ENCODE measurements at regions not wholly inside any gene's neighbourhood (a gene's known extent, or its start where the extent isn't known, plus 50 kb on each side); places are given as distances from the start of the nearest gene placed in this dataset.

GRCh38 chr16:76854234-76854633 lies 336.8 kb upstream of the MON1B start:
- WGBS, 2 experiments (ENCODE audit: low coverage in 1 of 2, low lambda C conversion rate in 2 of 2, missing lambda C conversion rate in 2 of 2) = 34 to 35% methylated on average over 5 of the region's 5 CpGs
- TF ChIP-seq EZH2phosphoT487 (IDR thresholded peaks at IDR 0.05; ENCODE audit: insufficient read depth, low read depth) = no peak
- no peak for TF ChIP-seq EZH2 (IDR thresholded peaks at IDR 0.05; ENCODE audit: insufficient read depth, poor library complexity, severe bottlenecking)
- Histone ChIP-seq H3K9me3 (ENCODE audit: low read depth) (no peaks in the 10 kb centered on the region), H4K20me1 (ENCODE audit: insufficient read depth) (no peaks in the 10 kb centered on the region), H2AFZ (no peak overlapping the region), H3K4me1 (ENCODE audit: insufficient read depth) (no peaks in the 10 kb centered on the region), H3F3A (ENCODE audit: insufficient read depth) (no peaks in the 10 kb centered on the region), H3K36me3 (ENCODE audit: low read depth) (no peaks in the 10 kb centered on the region), H3K9me2 (ENCODE audit: insufficient read depth) (no peaks in the 10 kb centered on the region), H3K4me2 (ENCODE audit: unreplicated experiment) (no peak overlapping the region), H3K79me2 (ENCODE audit: insufficient read depth) (no peaks in the 10 kb centered on the region), H3K27ac (no peak overlapping the region), H3K27me3 (replicated peaks; ENCODE audit: insufficient read depth) (no peaks in the 10 kb centered on the region), H3K4me3 (no peak overlapping the region), H3K9ac (no peak overlapping the region)
- DNase-seq = peak; percentile 0
- in situ Hi-C loops (cut with MboI) = no loop called here

GRCh38 chr16:76856112-76856511 lies 334.9 kb upstream of the MON1B start:
- DNase-seq = no peak
- in situ Hi-C loops (cut with MboI) = no loop called here
- H3K9ac ChIP-seq = no peak overlapping the region
- H3F3A ChIP-seq (ENCODE audit: insufficient read depth) = no peaks in the 10 kb centered on the region
- H3K27me3 ChIP-seq (replicated peaks; ENCODE audit: insufficient read depth) = no peaks in the 10 kb centered on the region
- H3K27ac ChIP-seq = no peak overlapping the region
- H3K4me1 ChIP-seq (ENCODE audit: insufficient read depth) = no peaks in the 10 kb centered on the region
- H3K4me2 ChIP-seq (ENCODE audit: unreplicated experiment) = no peak overlapping the region
- no peaks in the 10 kb centered on the region for H3K36me3 ChIP-seq (ENCODE audit: low read depth)
- H3K79me2 ChIP-seq (ENCODE audit: insufficient read depth) = no peaks in the 10 kb centered on the region
- 16 to 29% methylated on average over 1 of the region's 1 CpG for WGBS, 2 experiments (ENCODE audit: low coverage in 1 of 2, low lambda C conversion rate in 2 of 2, missing lambda C conversion rate in 2 of 2)
- TF ChIP-seq EZH2phosphoT487 (IDR thresholded peaks at IDR 0.05; ENCODE audit: insufficient read depth, low read depth) (no peak), EZH2 (IDR thresholded peaks at IDR 0.05; ENCODE audit: insufficient read depth, poor library complexity, severe bottlenecking) (no peak)
- no peaks in the 10 kb centered on the region for H3K9me2 ChIP-seq (ENCODE audit: insufficient read depth)
- no peaks in the 10 kb centered on the region for H4K20me1 ChIP-seq (ENCODE audit: insufficient read depth)
- no peak overlapping the region for H2AFZ ChIP-seq
- H3K4me3 ChIP-seq = no peak overlapping the region
- H3K9me3 ChIP-seq (ENCODE audit: low read depth) = no peaks in the 10 kb centered on the region

GRCh38 chr16:76857402-76857801 lies 333.6 kb upstream of the MON1B start:
- H3K36me3 ChIP-seq (ENCODE audit: low read depth) = no peaks in the 10 kb centered on the region
- H2AFZ ChIP-seq = no peak overlapping the region
- no peaks in the 10 kb centered on the region for H3F3A ChIP-seq (ENCODE audit: insufficient read depth)
- no peak overlapping the region for H3K4me2 ChIP-seq (ENCODE audit: unreplicated experiment)
- no peaks in the 10 kb centered on the region for H3K9me2 ChIP-seq (ENCODE audit: insufficient read depth)
- H3K9ac ChIP-seq = no peak overlapping the region
- H3K27ac ChIP-seq = no peak overlapping the region
- no peak overlapping the region for H3K4me3 ChIP-seq
- TF ChIP-seq EZH2 (IDR thresholded peaks at IDR 0.05; ENCODE audit: insufficient read depth, poor library complexity, severe bottlenecking) = no peak
- TF ChIP-seq EZH2phosphoT487 (IDR thresholded peaks at IDR 0.05; ENCODE audit: insufficient read depth, low read depth) = no peak
- in situ Hi-C loops (cut with MboI) = no loop called here
- DNase-seq = no peak
- no peaks in the 10 kb centered on the region for H4K20me1 ChIP-seq (ENCODE audit: insufficient read depth)
- WGBS, 2 experiments (ENCODE audit: low coverage in 1 of 2, low lambda C conversion rate in 2 of 2, missing lambda C conversion rate in 2 of 2) = 0% methylated on average over 1 of the region's 1 CpG
- no peaks in the 10 kb centered on the region for H3K79me2 ChIP-seq (ENCODE audit: insufficient read depth)
- no peaks in the 10 kb centered on the region for H3K9me3 ChIP-seq (ENCODE audit: low read depth)
- no peaks in the 10 kb centered on the region for H3K27me3 ChIP-seq (replicated peaks; ENCODE audit: insufficient read depth)
- H3K4me1 ChIP-seq (ENCODE audit: insufficient read depth) = no peaks in the 10 kb centered on the region

GRCh38 chr16:76862901-76863300 lies 328.1 kb upstream of the MON1B start:
- DNase-seq = no peak

GRCh38 chr16:76866994-76867393 lies 324.0 kb upstream of the MON1B start:
- Histone ChIP-seq H3K79me2 (ENCODE audit: insufficient read depth) (no peaks in the 10 kb centered on the region), H3K4me1 (ENCODE audit: insufficient read depth) (no peaks in the 10 kb centered on the region), H3K4me3 (no peak overlapping the region), H3K36me3 (ENCODE audit: low read depth) (no peaks in the 10 kb centered on the region), H2AFZ (no peak overlapping the region), H3K9me3 (ENCODE audit: low read depth) (no peaks in the 10 kb centered on the region), H3K27ac (no peak overlapping the region), H3K4me2 (ENCODE audit: unreplicated experiment) (no peak overlapping the region), H4K20me1 (ENCODE audit: insufficient read depth) (no peaks in the 10 kb centered on the region), H3K9ac (no peak overlapping the region), H3F3A (ENCODE audit: insufficient read depth) (no peaks in the 10 kb centered on the region), H3K27me3 (replicated peaks; ENCODE audit: insufficient read depth) (no peaks in the 10 kb centered on the region), H3K9me2 (ENCODE audit: insufficient read depth) (no peaks in the 10 kb centered on the region)
- no peak for TF ChIP-seq EZH2phosphoT487 (IDR thresholded peaks at IDR 0.05; ENCODE audit: insufficient read depth, low read depth)
- no peak for TF ChIP-seq EZH2 (IDR thresholded peaks at IDR 0.05; ENCODE audit: insufficient read depth, poor library complexity, severe bottlenecking)
- WGBS, 2 experiments (ENCODE audit: low coverage in 1 of 2, low lambda C conversion rate in 2 of 2, missing lambda C conversion rate in 2 of 2) = 0 to 5% methylated on average over 1 of the region's 1 CpG
- in situ Hi-C loops (cut with MboI) = no loop called here
- DNase-seq = no peak

More at GRCh38 chr16:76862901-76863300, 328.1 kb upstream of the MON1B start:
- Histone ChIP-seq H3K9ac (no peak overlapping the region), H3K27ac (no peak overlapping the region), H4K20me1 (ENCODE audit: insufficient read depth) (no peaks in the 10 kb centered on the region), H3K9me2 (ENCODE audit: insufficient read depth) (no peaks in the 10 kb centered on the region), H3F3A (ENCODE audit: insufficient read depth) (no peaks in the 10 kb centered on the region), H3K9me3 (ENCODE audit: low read depth) (no peaks in the 10 kb centered on the region), H3K27me3 (replicated peaks; ENCODE audit: insufficient read depth) (no peaks in the 10 kb centered on the region), H3K4me2 (ENCODE audit: unreplicated experiment) (no peak overlapping the region), H3K36me3 (ENCODE audit: low read depth) (no peaks in the 10 kb centered on the region), H2AFZ (no peak overlapping the region), H3K4me1 (ENCODE audit: insufficient read depth) (no peaks in the 10 kb centered on the region), H3K79me2 (ENCODE audit: insufficient read depth) (no peaks in the 10 kb centered on the region), H3K4me3 (no peak overlapping the region)
- no peak for TF ChIP-seq EZH2phosphoT487 (IDR thresholded peaks at IDR 0.05; ENCODE audit: insufficient read depth, low read depth)
- TF ChIP-seq EZH2 (IDR thresholded peaks at IDR 0.05; ENCODE audit: insufficient read depth, poor library complexity, severe bottlenecking) = no peak
- in situ Hi-C loops (cut with MboI) = no loop called here
